Gastroesophageal sphincter (tissue), 3 donors: ENCODE measurements at regions not wholly inside any gene's neighbourhood (a gene's known extent, or its start where the extent isn't known, plus 50 kb on each side); places are given as distances from the start of the nearest gene placed in this dataset.

Experiments used
- EP300 ChIP-seq: sonication (generic); formaldehyde crosslinking; IDR thresholded peaks from one replicate; pipeline ENCODE4 v1.6.1; 2017; ENCODE audit warnings: antibody characterized with exemption, mild to moderate bottlenecking
- TF ChIP-seq, protein P1 (sequence below), 4 experiments: fragments of 200-600 bp in 2 of 4; fragments of 450-650 bp in 2 of 4; sonication (generic) in 1 of 4; IDR thresholded peaks; one replicate each; pipeline ENCODE4 v1.5.1; 2017 to 2019; ENCODE audit warnings: antibody characterized with exemption in 4 of 4, mild to moderate bottlenecking in 2 of 4, moderate library complexity in 2 of 4

DNA sequence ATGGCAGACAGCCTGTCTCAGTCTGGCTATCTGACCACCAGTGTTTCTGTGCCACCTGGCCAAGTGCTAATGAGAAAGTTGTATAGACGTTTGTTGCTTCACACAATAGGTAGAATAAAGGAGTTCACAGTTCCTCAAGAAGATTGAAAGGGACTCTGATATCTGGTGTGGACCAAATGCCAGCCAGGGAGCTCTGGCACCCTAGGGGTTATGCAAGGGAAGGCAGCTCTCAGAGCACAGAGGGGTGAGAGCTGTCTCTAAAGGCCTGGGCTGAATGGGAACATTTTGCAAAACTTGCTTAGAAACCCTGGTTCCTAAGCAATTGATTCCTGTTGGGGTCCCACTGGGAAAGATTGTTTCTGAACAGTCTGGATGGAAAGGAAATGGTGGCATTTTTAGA is 553.8 kb downstream of the EPHA4 start:
- TF ChIP-seq EP300 = no peak
- TF ChIP-seq, protein P1, sequence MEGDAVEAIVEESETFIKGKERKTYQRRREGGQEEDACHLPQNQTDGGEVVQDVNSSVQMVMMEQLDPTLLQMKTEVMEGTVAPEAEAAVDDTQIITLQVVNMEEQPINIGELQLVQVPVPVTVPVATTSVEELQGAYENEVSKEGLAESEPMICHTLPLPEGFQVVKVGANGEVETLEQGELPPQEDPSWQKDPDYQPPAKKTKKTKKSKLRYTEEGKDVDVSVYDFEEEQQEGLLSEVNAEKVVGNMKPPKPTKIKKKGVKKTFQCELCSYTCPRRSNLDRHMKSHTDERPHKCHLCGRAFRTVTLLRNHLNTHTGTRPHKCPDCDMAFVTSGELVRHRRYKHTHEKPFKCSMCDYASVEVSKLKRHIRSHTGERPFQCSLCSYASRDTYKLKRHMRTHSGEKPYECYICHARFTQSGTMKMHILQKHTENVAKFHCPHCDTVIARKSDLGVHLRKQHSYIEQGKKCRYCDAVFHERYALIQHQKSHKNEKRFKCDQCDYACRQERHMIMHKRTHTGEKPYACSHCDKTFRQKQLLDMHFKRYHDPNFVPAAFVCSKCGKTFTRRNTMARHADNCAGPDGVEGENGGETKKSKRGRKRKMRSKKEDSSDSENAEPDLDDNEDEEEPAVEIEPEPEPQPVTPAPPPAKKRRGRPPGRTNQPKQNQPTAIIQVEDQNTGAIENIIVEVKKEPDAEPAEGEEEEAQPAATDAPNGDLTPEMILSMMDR (IDR thresholded peaks at IDR 0.05) = no peak
